ENCODE measurements at regions not wholly inside any gene's neighbourhood (a gene's known extent, or its start where the extent isn't known, plus 50 kb on each side); places are given as distances from the start of the nearest gene placed in this dataset.

DNA sequence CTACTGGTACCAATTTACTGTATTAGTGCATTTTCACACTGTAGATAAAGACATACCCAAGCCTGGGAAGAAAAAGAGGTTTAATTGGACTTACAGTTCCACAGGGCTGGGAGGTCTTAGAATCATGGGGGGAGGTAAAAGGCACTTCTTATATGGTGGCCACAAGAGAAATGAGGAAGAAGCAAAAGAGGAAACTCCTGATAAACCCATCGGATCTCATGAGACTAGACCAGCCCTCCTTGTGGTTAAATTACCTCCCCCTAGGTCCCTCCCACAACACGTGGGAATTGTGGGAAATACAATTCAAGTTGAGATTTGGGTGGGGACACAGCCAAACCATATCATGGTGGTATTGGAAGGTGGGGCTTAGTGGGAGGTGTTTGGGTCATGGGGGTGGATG, 56.5 kb upstream of the SPDL1 start:
- Histone ChIP-seq H3K36me3 (replicated peaks in 1 of 2; ENCODE audit: control extremely low read depth in 1 of 2, control insufficient read depth in 1 of 2, extremely low read depth in 1 of 2, insufficient read depth in 2 of 2, low read length in 1 of 2) (no peaks in the 10 kb centered on the region), H2AFZ (ENCODE audit: insufficient read depth, low read depth, low read length, poor library complexity, severe bottlenecking) (no peak overlapping the region), H3K27me3 (replicated peaks in 1 of 4; ENCODE audit: control extremely low read depth in 1 of 4, control insufficient read depth in 3 of 4, insufficient read depth in 4 of 4, low read length in 3 of 4) (peaks cover 0 to 4% (median 1%) of the 10 kb centered on the region in 4 experiments), H3K4me1 (ENCODE audit: control insufficient read depth in 2 of 2, insufficient read depth in 2 of 2, low read length in 2 of 2) (no peaks in the 10 kb centered on the region), H3K27ac (ENCODE audit: low read length in 2 of 2) (no peak overlapping the region), H3K9ac (ENCODE audit: low read length) (no peak overlapping the region), H3K9me3 (ENCODE audit: control extremely low read depth in 1 of 3, control insufficient read depth in 2 of 3, insufficient read depth in 1 of 3, low read length in 2 of 3) (peaks cover 0 to 4% (median 0%) of the 10 kb centered on the region in 3 donors), H4K20me1 (ENCODE audit: control insufficient read depth, insufficient read depth, low read length, poor library complexity, severe bottlenecking) (no peaks in the 10 kb centered on the region), H3K4me2 (replicated peaks; ENCODE audit: low read depth, low read length, poor library complexity, severe bottlenecking) (no peak overlapping the region), H3K79me2 (ENCODE audit: control insufficient read depth, insufficient read depth, low read length) (no peaks in the 10 kb centered on the region), H3K4me3 (ENCODE audit: control extremely low read depth in 1 of 5, extremely low read depth in 1 of 5, insufficient read depth in 1 of 5, low read depth in 2 of 5, low read length in 4 of 5) (no peak overlapping the region)
- no peak for ATAC-seq (ENCODE audit: low read depth)
- Mint-ChIP-seq H3K4me1 (no peaks in the 10 kb centered on the region), H3K9me3 (ENCODE audit: insufficient read depth) (no peaks in the 10 kb centered on the region), H3K4me3 (no peak overlapping the region), H3K27me3 (peaks cover 50% of the 10 kb centered on the region), H3K27ac (no peak overlapping the region)
- POLR2A ChIA-PET, result no interaction called here
- intact Hi-C loops (cut with micrococcal nuclease), result no loop called here
- WGBS (ENCODE audit: insufficient coverage), result no CpG with 5 or more reads among the region's 2 CpGs
- CTCF ChIA-PET, result no interaction called here
- no peak for DNase-seq
- TF ChIP-seq, protein P1, sequence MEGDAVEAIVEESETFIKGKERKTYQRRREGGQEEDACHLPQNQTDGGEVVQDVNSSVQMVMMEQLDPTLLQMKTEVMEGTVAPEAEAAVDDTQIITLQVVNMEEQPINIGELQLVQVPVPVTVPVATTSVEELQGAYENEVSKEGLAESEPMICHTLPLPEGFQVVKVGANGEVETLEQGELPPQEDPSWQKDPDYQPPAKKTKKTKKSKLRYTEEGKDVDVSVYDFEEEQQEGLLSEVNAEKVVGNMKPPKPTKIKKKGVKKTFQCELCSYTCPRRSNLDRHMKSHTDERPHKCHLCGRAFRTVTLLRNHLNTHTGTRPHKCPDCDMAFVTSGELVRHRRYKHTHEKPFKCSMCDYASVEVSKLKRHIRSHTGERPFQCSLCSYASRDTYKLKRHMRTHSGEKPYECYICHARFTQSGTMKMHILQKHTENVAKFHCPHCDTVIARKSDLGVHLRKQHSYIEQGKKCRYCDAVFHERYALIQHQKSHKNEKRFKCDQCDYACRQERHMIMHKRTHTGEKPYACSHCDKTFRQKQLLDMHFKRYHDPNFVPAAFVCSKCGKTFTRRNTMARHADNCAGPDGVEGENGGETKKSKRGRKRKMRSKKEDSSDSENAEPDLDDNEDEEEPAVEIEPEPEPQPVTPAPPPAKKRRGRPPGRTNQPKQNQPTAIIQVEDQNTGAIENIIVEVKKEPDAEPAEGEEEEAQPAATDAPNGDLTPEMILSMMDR (IDR thresholded peaks at IDR 0.05), result no peak
- no peak for TF ChIP-seq EZH2 (IDR thresholded peaks at IDR 0.05; ENCODE audit: borderline replicate concordance, insufficient read depth, low read depth, low read length, poor library complexity, severe bottlenecking)

DNA sequence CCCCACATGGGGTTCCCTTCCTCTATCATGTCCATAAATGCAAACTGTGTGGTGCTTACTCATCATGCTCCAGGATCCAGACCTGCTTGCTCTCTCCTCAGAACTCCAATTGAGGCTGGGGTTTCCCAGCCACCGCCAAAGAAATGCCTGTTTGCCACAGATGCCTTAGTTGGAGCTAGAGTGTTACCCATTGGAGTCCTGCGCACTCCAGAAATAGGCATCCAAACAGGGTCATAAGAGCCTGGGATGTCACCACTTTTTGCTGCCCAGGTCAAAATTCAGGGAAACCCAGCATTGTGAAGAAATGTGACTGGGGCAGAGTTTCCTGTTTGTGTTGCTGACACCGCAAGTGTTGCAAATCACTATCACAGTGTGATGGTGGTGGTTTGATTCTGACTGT, 60.7 kb upstream of the SPDL1 start:
- Histone ChIP-seq H3K27ac (ENCODE audit: low read length in 2 of 2) (no peak overlapping the region), H3K4me2 (replicated peaks; ENCODE audit: low read depth, low read length, poor library complexity, severe bottlenecking) (no peak overlapping the region), H4K20me1 (ENCODE audit: control insufficient read depth, insufficient read depth, low read length, poor library complexity, severe bottlenecking) (no peaks in the 10 kb centered on the region), H3K36me3 (replicated peaks in 1 of 2; ENCODE audit: control extremely low read depth in 1 of 2, control insufficient read depth in 1 of 2, extremely low read depth in 1 of 2, insufficient read depth in 2 of 2, low read length in 1 of 2) (no peaks in the 10 kb centered on the region), H2AFZ (ENCODE audit: insufficient read depth, low read depth, low read length, poor library complexity, severe bottlenecking) (no peak overlapping the region), H3K4me1 (ENCODE audit: control insufficient read depth in 2 of 2, insufficient read depth in 2 of 2, low read length in 2 of 2) (no peaks in the 10 kb centered on the region), H3K9ac (ENCODE audit: low read length) (no peak overlapping the region), H3K79me2 (ENCODE audit: control insufficient read depth, insufficient read depth, low read length) (no peaks in the 10 kb centered on the region), H3K27me3 (replicated peaks in 1 of 4; ENCODE audit: control extremely low read depth in 1 of 4, control insufficient read depth in 3 of 4, insufficient read depth in 4 of 4, low read length in 3 of 4) (peaks cover 0 to 9% (median 0%) of the 10 kb centered on the region in 4 experiments), H3K9me3 (ENCODE audit: control extremely low read depth in 1 of 3, control insufficient read depth in 2 of 3, insufficient read depth in 1 of 3, low read length in 2 of 3) (peaks cover 0 to 4% (median 0%) of the 10 kb centered on the region in 3 donors), H3K4me3 (ENCODE audit: control extremely low read depth in 1 of 5, extremely low read depth in 1 of 5, insufficient read depth in 1 of 5, low read depth in 2 of 5, low read length in 4 of 5) (no peak overlapping the region)
- Mint-ChIP-seq H3K4me3 (no peak overlapping the region), H3K27me3 (peaks cover 37% of the 10 kb centered on the region), H3K4me1 (no peaks in the 10 kb centered on the region), H3K27ac (no peak overlapping the region), H3K9me3 (ENCODE audit: insufficient read depth) (peaks cover 3% of the 10 kb centered on the region)
- ChIA-PET CTCF (no interaction called here), POLR2A (no interaction called here)
- intact Hi-C loops (cut with micrococcal nuclease), result no loop called here
- TF ChIP-seq EZH2 (IDR thresholded peaks at IDR 0.05; ENCODE audit: borderline replicate concordance, insufficient read depth, low read depth, low read length, poor library complexity, severe bottlenecking), result no peak
- TF ChIP-seq, protein P1 (IDR thresholded peaks at IDR 0.05), result no peak
- WGBS (ENCODE audit: insufficient coverage), result 88% methylated on average over 2 of the region's 3 CpGs
- no peak for DNase-seq
- no peak for ATAC-seq (ENCODE audit: low read depth)

All from B cell (primary cell).